ENCODE measurements at regions not wholly inside any gene's neighbourhood (a gene's known extent, or its start where the extent isn't known, plus 50 kb on each side); places are given as distances from the start of the nearest gene placed in this dataset.
"Not testable (repeated sequence)": the region's sequence is repeated elsewhere in the genome, so short reads cannot be mapped to it uniquely, and the experiment has no call there.

GRCh38 chrY:7807516-7807870, 895.9 kb upstream of the AMELY start:
- DNase-seq = no peak

DNA sequence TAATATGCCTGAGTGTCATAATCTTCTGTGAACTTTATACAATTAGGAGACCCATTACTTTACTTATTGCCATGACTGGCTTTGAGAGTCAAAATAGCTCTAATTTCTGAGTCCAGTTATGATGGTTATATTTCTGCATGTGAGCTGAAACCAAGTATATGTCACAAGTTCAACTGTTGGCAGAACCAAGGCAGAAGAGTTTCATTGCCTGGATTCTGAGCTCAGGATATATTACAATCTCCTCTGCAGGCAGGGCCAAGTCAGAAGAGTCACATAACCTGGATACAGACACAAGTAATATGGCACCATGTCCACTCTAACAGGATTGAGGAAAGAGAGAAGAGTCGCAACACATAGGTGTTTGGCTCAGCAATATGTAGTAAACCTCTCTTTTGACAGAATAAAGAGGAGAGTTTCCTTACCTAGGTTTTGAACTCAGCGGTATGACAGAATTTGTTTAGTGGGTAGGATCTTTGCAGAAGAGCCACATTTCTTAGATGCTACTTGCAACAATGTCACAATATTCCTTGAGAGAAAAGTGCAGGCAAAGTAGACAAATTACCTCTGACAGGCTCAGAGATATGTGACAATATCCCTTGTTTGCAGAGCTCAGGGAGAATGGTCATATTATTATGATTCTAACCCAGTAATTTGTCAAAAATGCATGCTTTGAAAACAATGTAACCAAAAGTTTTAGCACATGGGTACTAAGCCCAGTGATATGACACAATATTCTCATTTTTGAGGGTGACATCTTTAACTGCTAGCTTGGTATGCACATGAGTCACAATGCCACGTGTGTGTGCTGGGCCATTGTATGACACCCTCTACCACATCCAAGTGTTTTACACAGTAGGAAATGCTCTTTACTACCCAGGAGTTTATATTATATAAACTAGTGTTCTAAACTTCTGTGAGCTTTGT, 895.3 kb upstream of the AMELY start:
- DNase-seq = no peak

DNA sequence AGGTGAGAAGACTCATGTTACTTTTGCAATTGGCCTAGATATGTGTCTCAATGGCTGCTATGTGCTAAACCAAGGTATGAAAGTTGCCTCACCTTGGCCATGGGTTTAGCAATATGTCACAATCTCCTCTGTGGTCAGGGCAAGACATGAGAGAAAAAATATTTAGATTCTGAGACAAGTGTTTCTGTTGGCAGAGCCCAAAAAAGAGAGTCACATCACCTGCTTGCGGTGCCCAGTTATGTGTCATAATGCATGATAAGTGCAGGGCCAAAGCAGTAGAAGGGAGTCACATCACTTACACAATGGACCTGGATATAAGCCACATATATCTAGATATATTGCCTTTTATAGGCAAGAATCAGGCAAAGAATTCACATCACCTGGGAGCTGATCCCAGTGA, 894.1 kb upstream of the AMELY start:
- no peak for DNase-seq

GRCh38 chrY:7803737-7804136, 892.2 kb upstream of the AMELY start:
- DNase-seq = no peak

DNA sequence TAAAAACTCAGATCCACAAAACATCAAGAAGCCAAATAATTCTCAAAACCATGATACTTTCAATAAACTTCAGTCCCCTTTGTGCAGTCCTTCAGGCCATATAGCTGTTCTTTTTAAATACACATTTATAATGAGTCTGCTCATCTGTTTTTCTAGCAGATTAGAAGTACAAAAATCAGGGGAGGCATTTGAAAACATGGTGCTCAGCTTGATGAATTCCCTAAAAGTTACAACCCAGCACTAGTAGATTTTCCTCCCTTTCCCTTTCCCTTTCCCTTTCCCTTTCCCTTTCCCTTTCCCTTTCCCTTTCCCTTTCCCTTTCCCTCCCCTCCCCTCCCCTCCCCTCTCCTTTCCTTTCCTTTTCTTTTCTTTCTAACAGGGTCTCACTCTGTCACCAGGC, 884.6 kb upstream of the AMELY start:
- no peak for DNase-seq

- peak in 6 of 56 donors; percentile 0 to 1 (median 0) for DNase-seq
Observed at GRCh38 chrY:7794441-7794840, 882.9 kb upstream of the AMELY start.

DNA sequence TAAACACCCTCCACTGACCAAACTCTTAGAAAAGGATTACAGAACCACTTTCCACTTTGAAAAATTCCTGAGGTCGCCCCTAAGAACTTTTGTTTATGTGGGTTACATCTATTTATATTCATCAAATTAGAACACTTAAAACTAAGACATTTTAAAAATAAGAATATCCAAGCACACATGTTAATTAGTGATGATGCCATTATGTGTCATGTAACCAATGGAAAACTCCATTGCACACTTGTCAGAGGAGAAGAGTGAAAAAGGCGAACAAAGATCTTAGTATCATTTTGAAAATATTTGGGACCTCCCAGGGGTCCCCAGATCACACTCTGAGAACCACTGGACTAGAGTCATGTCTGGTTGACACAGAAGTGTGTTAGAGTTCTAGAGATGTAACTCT, 882.4 kb upstream of the AMELY start:
- no peak for DNase-seq

DNA sequence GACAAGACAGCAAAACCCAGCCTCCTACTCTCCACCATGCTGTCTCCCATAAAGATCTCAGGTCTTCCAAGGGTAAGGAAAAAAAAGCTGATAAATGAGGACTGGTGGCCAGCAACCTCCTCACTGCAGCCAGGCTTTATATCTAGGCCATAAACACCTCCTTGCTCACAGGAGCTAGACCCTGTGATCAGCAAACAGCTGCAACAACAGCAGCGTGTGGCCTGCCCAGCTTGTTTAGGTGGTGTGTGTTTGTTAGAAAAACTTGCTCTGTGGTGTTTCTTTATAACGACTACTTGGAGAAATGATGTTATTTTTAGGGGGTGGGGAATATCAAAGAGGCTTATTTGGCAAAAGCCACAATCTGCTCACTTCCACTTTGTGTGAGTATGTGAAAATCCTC, 880.9 kb upstream of the AMELY start:
- DNase-seq = no peak

GRCh38 chrY:7781501-7781900, 869.9 kb upstream of the AMELY start:
- no peak for DNase-seq

DNA sequence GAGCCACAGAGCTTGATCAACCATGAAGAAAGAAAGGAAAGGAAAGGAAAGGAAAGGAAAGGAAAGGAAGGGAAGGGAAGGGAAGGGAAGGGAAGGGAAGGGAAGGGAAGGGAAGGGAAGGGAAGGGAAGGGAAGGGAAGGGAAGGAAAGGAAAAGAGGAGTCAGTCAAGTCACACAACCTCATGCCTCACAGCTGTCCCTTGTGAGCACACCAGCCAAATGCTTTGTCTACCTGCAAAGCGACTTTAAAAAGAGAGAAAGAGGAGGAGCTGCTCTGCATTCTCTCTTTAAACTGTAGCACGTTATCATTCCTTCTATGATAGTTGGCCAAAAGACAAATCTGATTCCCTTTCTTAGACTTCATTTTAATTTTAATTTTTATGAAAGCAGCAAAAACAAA, 863.9 kb upstream of the AMELY start:
- DNase-seq = not testable (repeated sequence)

- DNase-seq = no peak
Observed at GRCh38 chrY:7771771-7772170, 860.2 kb upstream of the AMELY start.

GRCh38 chrY:7769790-7770375, 858.3 kb upstream of the AMELY start:
- no peak for DNase-seq

DNA sequence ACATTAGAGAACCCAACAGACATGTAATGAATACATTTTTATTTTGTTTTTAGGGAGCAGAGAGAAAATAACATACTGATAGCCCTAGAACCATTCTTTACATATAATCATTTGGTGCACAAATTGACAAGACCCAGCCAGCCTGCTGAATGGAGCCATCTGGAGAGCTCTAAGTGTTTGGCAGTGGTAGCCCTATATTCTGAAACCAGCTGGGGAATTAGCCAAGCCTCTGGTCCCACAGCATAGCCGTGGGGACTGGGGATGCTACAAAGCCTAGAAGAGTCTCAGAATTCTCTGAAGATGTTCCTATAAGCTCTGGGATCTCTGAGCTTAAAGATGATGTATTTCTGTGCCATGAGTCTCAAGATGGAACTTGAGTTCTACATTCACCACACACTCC, 857.3 kb upstream of the AMELY start:
- DNase-seq = no peak

- DNase-seq = no peak
Observed at GRCh38 chrY:7753711-7754110, 842.2 kb upstream of the AMELY start.

GRCh38 chrY:7746781-7747180, 835.2 kb upstream of the AMELY start:
- peak in 1 of 56 donors; percentile 0 for DNase-seq

DNA sequence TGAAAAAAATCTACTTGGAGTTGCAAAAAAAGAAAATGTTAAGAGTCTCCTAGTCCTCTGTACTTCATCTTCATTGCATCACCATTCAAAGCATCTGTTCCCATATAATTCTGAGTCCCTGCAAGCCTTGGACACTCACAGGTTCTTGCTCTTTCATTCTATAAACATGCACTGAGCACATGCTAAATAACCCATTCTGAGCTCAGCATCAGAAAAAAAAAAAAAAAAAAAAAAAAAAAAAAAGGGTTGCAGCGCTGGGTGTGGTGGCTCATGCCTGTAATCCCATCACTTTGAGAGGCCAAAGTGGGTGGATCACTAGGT, 834.0 kb upstream of the AMELY start:
- DNase-seq = no peak

DNA sequence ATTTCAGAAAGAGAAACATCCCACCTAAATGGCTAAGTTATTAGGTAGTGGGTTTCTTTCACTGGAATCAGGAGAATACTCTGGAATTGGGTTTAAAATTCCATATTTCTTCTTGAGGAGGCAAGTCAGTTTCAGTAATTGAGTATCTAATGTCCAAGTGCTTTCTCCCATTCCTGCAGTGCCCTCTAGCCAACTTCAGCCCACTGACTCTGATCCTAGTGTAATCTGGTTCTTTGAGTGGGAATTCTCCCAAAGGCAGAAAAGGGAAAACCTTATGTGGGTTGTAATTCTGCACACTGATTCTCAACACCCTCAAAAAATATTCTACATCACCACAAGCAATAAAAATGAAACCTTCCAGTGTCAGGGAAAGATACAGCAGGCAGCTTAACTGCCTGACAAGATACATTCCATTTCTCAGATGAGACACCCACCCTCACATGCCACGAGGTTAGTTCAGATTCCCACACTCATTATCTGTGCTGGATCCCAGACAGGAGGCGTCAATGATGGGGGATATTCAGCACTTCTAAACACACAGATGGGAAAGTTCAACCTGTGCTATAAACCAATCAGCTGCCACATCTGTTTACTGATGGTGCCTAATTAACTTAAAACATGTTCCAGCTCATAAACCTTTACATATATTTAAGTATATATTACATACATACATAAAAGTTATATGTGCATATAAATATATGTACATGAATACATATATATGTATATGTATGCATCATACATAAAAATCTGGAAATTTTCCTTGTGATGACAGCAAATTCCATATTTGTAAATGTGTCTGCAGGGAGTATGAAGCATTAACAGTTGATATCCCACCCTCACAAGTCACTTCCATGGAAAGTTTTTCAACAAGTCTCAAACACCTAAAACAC, 833.4 kb upstream of the AMELY start:
- DNase-seq = peak in 2 of 56 donors; percentile 1

GRCh38 chrY:7736847-7737365, 825.4 kb upstream of the AMELY start:
- no peak for DNase-seq

DNA sequence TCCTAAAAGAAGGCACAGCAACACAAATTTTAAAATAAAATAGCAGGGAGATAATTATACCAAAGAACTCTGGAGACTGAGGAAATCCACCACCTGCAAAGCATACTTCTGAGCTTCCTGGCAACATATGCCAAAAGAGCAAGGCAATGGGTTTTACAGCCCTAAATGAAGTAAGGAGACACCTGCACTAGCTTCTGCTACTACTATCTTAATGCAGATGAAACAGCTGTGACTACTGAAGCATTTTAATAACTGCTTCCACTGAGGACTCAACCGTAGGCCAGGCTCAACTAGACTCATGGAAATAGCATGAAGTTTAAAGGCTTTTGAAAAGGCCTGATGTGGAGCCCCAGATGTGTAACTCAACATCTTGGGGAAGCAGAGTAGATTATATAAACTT, 820.1 kb upstream of the AMELY start:
- DNase-seq = no peak

GRCh38 chrY:7730664-7731063, 819.1 kb upstream of the AMELY start:
- DNase-seq = no peak

GRCh38 chrY:7730071-7730470, 818.5 kb upstream of the AMELY start:
- DNase-seq = peak in 1 of 56 donors; percentile 0

Measured in nucleus accumbens (tissue), 56 donors.